ENCODE measurements at regions not wholly inside any gene's neighbourhood (a gene's known extent, or its start where the extent isn't known, plus 50 kb on each side); places are given as distances from the start of the nearest gene placed in this dataset.

DNA sequence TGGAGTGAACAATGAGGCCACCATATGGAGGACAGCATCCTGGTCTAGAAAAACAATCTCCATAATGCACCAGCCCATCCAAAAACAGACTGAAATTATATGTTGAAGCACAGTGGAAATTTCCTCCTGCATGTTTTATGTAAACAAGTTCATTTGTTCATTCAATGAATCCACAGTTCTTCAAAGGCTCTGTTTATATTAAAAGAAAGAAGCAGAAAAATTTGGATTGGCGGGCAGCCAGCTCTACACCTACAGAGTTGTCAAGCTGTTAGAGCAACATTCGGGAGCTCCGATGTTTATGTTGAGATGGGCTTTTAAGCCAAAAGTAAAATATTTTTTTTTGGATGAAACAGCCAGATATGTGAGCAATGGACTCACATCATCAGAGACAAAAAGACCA is 395.3 kb upstream of the SULF2 start (continued):
- TF ChIP-seq SRSF4 (IDR thresholded peaks at IDR 0.05; ENCODE audit: low read depth, low read length, poor library complexity, severe bottlenecking), result no peak
- no peak for TF ChIP-seq RXRB (CRISPR knock-in tag; IDR thresholded peaks at IDR 0.05; ENCODE audit: borderline replicate concordance)

DNA sequence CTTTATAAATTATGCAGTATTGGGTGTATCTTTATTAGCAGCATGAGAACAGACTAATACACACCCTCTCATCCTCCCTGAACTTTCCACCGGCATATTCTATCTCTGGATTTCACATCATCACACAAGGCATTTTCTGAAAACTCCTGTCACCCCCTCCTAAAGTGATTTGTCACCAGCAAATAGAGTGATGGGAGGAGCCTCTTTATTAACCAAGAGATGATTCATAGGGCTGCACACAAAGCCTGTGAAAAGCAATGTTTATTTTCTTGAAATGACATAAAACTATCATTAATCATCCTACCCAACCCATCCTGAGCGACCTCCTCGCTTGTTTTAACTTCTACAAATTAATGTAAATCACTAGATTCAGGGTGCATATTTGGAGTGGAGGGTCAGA is 394.7 kb upstream of the SULF2 start:
- Histone ChIP-seq H3K4me2 (ENCODE audit: low read depth, low read length) (no peak overlapping the region), H3K27ac (ENCODE audit: extremely low read length, insufficient read depth, low read length) (no peak overlapping the region), H3K4me3 (replicated peaks in 1 of 3; ENCODE audit: insufficient read depth in 1 of 3, low read depth in 2 of 3, low read length in 3 of 3) (no peak overlapping the region), H3K4me1 (ENCODE audit: insufficient read depth, low read length) (peaks cover 20% of the 10 kb centered on the region), H3K9ac (ENCODE audit: insufficient read depth, low read depth, low read length) (no peak overlapping the region), H3K9me3 (ENCODE audit: low read length) (no peaks in the 10 kb centered on the region), H3K36me3 (replicated peaks in 1 of 2; ENCODE audit: control insufficient read depth in 1 of 2, insufficient read depth in 2 of 2, low read length in 2 of 2) (no peaks in the 10 kb centered on the region), H3K27me3 (ENCODE audit: control insufficient read depth in 1 of 2, insufficient read depth in 2 of 2, low read length in 2 of 2) (peaks cover 2 to 27% of the 10 kb centered on the region in 2 experiments; a peak in 2 of 5 replicates), H4K20me1 (ENCODE audit: insufficient read depth, low read length) (no peaks in the 10 kb centered on the region), H3K79me2 (ENCODE audit: insufficient read depth, low read length) (no peaks in the 10 kb centered on the region), H2AFZ (ENCODE audit: low read length) (no peak overlapping the region)
- ChIA-PET POLR2A (no interaction called here), CTCF (ENCODE audit: low intra/inter-chr PET ratio, low total read pairs) (no interaction called here)
- TF ChIP-seq ZNF232 (CRISPR knock-in tag; IDR thresholded peaks at IDR 0.05; ENCODE audit: borderline replicate concordance) (no peak), EP300 (IDR thresholded peaks at IDR 0.05; ENCODE audit: low read depth in 2 of 2, low read length in 2 of 2) (peak in 1 of 2 experiments; percentile 41; a peak in 1 of 4 replicates), EP300 (CRISPR knock-in tag; IDR thresholded peaks at IDR 0.05; ENCODE audit: borderline replicate concordance) (no peak), ZNF460 (CRISPR knock-in tag; IDR thresholded peaks at IDR 0.05; ENCODE audit: borderline replicate concordance) (no peak), FOSL2 (CRISPR knock-in tag; IDR thresholded peaks at IDR 0.05) (peak; percentile 68)
- TF ChIP-seq, protein P1, sequence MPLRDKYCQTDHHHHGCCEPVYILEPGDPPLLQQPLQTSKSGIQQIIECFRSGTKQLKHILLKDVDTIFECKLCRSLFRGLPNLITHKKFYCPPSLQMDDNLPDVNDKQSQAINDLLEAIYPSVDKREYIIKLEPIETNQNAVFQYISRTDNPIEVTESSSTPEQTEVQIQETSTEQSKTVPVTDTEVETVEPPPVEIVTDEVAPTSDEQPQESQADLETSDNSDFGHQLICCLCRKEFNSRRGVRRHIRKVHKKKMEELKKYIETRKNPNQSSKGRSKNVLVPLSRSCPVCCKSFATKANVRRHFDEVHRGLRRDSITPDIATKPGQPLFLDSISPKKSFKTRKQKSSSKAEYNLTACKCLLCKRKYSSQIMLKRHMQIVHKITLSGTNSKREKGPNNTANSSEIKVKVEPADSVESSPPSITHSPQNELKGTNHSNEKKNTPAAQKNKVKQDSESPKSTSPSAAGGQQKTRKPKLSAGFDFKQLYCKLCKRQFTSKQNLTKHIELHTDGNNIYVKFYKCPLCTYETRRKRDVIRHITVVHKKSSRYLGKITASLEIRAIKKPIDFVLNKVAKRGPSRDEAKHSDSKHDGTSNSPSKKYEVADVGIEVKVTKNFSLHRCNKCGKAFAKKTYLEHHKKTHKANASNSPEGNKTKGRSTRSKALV (CRISPR knock-in tag; IDR thresholded peaks at IDR 0.05), result no peak
- 2% methylated on average over 3 of the region's 3 CpGs for WGBS (ENCODE audit: low lambda C conversion rate)
- FAIRE-seq (no peak), ATAC-seq (no peak; the same call in 2 of the 3 replicates), DNase-seq (ENCODE audit: low spot score) (peak; percentile 50)
- in situ Hi-C loops (cut with HindIII; ENCODE audit: extremely low pct_ligation_motif_present, low pct_unique_long_range_greater_than_20kb), result no loop called here
- no TSS peak for BruUV-seq (replicated peaks)
- intact Hi-C loops (cut with micrococcal nuclease; ENCODE audit: unreplicated experiment), result no loop called here
